ENCODE measurements at regions not wholly inside any gene's neighbourhood (a gene's known extent, or its start where the extent isn't known, plus 50 kb on each side); places are given as distances from the start of the nearest gene placed in this dataset.
"Not testable (repeated sequence)": the region's sequence is repeated elsewhere in the genome, so short reads cannot be mapped to it uniquely, and the experiment has no call there.

DNA sequence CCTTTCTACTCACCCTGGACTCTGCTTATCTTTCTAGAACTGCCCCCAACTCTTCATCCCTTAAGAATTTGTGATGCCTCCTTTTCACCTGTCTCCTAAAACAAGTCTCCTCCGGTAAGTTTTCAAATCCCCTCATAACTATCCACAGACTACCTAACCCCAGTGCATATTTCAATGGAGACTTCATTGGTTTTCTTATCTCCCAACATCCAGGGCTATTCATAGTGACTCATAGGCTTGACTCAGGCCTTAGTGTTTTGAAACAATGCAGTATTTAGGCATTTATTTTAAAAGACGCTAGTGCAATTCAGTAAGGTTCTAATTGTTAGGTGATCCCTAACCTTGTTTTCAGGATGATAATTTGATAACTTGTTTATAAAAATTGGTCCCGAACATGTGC lies 399.2 kb downstream of the CPS1 start:
- DNase-seq (ENCODE audit: low read depth in 1 of 2, low spot score in 1 of 2), result no peak

DNA sequence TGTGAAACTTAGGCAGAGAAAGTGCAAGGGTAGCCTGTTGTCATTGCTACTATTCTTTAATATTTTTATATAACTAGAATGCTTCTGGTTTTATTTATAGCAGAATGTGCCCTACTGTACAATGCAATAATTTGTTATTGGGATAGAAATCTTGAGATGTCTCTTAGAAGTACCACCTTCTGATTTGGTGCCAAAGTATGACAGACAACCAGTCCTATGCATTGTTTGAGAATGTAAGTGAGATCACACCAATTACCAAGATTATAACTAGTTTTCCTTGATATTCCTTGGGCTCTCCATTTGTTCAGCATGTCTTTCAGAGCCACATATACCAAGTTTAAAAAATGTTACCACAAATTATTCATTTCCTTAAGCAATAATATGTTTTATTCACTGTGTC lies 399.7 kb downstream of the CPS1 start:
- no peak for DNase-seq (ENCODE audit: low read depth in 1 of 2, low spot score in 1 of 2)

DNA sequence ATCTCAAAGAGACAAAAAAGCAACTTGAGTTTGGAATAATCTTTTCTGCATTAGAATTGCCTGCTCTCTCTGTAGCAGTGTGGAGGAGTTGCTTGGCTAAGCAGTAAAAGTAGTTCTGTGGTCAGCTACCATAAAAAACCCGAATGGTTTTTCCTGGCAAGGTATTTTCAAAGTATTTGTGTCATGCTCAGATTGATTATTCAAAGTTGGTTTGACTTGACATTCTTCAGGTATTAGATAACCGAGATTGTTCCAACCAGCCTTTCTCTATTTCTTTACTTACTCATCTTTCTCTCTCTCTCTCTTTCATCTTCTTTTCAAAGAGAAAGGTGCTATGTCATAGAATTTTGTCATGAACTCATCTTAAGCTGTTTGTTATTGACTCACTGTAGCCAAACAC lies 404.9 kb downstream of the CPS1 start:
- no peak for DNase-seq (ENCODE audit: low read depth in 1 of 2, low spot score in 1 of 2)

DNA sequence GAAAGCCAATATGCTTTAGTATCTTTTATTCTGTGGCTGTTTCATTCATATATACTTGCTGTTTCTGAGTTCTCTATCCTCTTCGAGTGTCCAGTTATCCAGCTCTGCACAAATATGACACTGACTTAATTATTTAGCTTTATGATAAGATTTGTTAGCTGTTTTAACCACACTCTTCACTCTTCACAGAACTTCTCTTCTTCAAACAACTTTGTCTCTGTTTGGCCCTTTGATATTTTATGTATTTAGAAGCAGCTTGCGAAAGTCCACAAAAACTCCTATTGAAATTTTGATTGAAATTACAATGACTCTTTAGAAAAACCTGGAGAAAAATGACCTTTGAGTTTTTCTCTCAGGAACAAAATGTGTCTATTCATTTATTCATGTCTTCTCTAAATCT lies 407.0 kb downstream of the CPS1 start:
- DNase-seq (ENCODE audit: low read depth in 1 of 2, low spot score in 1 of 2), result no peak

DNA sequence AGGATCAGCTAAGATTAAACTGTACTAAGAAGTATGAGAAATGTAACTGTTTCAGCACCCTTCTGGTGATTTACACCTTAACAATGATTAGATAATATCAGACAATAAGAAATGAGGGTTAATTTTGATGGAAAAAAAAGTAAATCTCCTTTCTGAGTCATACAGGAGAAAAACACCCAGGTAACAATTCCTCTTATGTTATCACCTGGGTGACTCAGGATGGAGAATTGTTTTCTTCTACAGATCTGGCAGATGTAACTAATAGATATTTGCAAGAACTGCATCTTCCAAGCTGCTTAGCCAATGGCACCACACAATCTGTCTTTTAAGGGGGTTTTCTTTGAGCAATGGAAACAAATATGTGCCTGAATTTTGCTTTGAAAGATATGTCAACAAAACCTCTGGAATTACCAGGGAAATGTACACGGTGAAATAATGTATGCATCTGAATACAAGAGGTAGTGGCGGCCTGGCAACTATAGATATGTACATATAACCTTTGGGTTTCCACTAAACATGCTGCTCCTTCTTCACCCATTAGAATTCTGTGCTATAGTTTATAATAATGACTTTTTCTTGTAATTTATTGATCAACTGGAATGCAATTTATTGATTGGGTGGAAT lies 407.9 kb downstream of the CPS1 start:
- DNase-seq (ENCODE audit: low read depth in 1 of 2, low spot score in 1 of 2), result no peak

DNA sequence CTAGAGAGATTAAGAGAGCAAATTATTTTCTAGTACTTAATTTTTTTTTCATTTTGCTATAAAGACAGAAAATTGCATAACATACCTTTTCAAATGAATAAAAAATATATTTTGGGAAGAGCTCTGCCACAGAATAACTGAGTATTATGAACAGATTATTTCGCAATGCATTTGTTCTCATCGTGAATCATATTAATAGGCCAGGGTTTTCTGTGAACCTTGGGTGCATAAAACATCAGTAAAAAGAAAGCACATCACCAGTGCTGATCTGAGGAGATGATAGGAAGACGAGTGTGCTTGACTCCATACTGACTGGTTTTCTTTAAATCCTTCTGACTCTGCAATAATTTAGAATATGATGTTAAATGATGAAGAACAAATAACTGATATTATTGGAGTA lies 409.1 kb downstream of the CPS1 start:
- DNase-seq (ENCODE audit: low read depth in 1 of 2, low spot score in 1 of 2), result no peak

DNA sequence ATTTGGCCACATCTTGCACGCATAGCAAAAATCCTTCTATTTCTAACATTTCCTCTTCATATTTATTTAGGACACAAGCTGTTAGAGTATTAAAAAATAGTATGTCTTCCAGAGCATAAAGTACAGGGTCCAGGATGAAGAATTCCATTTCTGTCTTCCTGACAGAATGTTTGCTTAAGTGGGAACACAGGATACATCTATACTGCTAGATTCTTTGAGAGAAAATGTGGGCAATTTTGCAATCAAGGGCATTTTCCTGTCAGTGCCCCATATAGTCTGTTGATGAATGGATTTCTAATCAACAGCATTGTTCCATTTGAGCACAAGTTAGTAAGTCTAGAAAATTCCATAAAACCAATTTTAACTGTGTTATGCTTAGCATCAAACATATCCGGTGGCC lies 409.9 kb downstream of the CPS1 start:
- DNase-seq (ENCODE audit: low read depth in 1 of 2, low spot score in 1 of 2), result no peak

DNA sequence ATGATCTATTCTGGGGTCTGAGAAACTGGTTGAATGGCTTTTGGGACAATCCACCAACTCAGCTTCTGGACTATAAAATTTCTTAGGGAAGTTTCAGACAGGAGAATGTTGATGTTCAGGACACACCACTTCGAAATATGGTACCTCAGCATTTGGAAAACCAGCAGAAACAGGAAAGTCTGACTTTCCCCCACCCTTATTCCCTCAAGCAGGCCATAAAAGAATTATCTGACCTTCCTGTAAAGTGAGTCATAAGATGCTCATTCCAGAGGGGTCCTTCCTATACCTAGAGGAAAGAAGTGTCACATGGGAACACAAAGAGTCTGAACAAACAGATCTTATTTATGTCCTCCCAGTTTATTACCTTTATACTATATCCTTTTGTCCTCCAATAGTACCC lies 415.0 kb downstream of the CPS1 start:
- DNase-seq (ENCODE audit: low read depth in 1 of 2, low spot score in 1 of 2), result no peak

DNA sequence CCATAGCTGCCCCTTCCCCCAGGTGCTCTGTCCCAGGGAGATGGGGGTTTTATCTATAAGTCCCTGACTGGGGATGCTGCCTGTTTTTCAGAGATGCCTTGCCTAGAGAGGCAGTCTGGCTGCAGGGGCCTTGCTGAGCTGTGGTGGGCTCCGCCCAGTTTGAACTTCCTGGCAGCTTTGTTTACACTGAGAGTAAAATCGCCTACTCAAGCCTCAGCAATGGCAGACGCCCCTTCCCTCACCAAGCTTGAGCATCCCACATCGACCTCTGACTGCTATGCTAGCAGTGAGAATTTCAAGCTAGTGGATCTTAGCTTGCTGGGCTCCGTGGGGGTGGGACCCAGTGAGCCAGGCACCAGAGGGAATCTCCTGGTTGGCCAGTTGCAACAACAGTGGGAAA lies 430.4 kb downstream of the CPS1 start:
- not testable (repeated sequence) for DNase-seq (ENCODE audit: low read depth in 1 of 2, low spot score in 1 of 2)

DNA sequence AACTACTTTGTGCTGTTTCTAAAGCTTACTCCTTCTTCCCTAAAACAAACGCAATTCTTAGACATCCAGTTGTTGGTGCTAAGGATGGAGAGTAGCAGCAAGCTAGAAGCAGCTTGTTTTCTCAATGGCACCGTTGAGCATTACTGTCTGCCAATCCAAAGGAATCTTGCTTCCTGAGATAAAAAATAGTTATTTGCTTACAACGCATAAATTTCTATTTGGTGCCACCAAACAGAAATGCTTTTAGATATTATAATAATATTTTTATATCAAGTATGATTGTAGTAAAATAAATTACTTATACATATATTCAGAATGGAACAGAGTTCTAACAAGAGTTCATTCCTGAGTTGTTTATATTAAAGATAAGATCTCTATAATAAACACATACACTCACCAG lies 434.7 kb downstream of the CPS1 start:
- DNase-seq (ENCODE audit: low read depth in 1 of 2, low spot score in 1 of 2), result no peak

DNA sequence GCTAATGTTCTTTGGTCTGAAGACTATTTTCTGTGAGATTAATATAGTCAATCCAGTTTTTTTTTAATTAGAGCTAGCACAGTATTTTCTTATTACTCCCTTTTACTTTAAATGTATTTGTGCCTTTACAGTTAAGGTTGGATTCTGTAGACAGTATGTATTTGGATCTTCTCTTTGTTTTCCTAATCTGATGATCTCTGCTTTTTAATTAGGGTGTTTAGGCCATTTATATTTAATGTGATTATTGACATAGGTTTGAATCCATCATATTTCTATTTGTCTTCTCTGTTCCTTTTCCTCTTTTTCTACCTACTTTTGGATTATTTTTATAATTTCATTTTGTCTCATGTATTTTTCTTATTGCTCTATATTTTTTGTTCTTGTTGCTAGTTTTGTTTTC lies 437.7 kb downstream of the CPS1 start:
- no peak for DNase-seq (ENCODE audit: low read depth in 1 of 2, low spot score in 1 of 2)

DNA sequence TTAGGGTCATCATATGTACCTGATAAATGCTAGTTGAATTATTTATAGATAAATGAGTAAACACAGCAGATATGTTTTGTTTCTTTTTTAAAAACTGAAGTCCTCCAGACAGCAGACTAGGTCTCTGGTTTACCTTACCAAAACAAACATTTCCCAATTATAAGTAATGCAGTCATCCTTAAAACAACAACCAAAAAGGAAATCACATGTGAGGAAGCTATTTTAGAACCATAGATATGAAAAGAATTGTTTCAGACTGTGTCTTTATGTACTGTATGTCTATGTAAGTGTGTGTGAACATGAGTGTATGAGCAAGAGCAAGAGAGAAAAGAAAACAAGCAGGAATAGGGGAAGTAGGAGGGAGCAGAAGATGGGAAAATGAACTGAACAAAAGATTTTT lies 441.0 kb downstream of the CPS1 start:
- DNase-seq (ENCODE audit: low read depth in 1 of 2, low spot score in 1 of 2), result no peak

DNA sequence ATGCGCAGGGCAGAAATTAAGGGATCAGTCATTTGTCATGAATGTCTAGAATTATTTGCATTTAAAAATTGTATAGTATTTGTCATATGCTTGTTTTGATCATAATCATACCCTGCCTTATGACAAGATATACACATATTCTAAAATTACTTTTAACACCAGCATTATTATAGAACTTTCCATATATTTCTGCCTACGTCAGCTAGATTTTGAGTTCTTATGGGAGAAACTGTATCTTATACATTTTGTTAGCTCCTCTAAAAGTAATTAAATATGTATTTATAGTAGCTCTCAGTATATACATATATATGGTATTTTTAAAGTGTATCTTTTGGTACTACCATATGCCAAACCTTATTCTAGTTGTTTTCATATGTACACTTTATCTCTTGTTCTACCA lies 441.9 kb downstream of the CPS1 start:
- DNase-seq (ENCODE audit: low read depth in 1 of 2, low spot score in 1 of 2), result no peak

DNA sequence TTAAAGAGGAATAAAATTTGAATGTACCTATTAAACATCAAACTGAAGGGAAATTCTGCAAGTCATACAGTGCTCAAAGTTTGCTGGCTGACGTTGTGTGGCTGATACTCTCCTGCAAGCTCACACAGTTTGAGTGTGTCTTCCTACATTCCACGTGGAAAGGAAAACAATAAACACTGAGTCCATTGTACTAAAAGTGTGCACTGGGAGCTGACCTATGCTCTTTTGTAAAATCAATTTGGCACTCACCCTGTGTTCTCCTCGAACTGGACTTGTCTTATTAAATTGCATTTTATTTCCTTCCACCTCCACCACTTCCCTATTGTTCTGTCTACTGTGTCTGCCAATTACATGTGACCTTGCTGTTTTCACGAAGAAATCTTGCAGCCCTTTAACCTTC lies 458.0 kb downstream of the CPS1 start:
- DNase-seq (ENCODE audit: low read depth in 1 of 2, low spot score in 1 of 2), result no peak

DNA sequence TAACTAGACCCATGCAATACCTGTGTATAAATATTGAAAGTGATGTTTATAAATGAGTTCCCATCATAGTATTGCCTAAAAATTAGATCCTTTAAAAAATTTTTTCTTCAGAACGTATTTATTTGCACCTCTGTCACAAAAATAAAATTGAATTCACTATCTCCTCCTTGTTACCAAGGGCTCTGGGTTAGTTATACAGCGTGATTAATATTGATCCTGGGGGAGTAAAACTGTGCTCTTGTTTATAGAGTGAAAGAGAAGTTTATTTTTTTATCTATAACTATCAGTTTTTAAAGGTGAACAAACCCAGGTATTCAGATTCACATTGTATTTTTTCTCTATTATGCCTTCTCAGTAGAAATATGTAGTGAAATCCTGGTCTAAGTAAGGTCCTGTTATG lies 458.5 kb downstream of the CPS1 start:
- no peak for DNase-seq (ENCODE audit: low read depth in 1 of 2, low spot score in 1 of 2)

DNA sequence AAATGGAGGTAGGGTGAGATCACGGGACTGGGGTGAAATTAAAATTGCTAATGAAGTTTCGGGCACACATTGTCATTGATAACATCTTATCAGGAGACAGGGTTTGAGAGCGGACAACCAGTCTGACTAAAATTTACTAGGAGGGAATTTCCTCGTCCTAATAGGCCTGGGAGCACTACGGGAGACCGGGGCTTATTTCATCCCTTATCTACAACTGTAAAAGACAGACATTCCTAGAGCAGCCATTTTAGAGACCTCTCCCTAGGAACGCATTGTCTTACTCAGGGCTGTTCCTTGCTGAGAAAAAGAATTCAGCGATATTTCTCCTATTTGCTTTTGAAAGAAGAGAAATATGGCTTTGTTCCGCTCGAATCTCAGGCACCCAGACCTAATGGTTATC lies 468.7 kb downstream of the CPS1 start:
- not testable (repeated sequence) for DNase-seq (ENCODE audit: low read depth in 1 of 2, low spot score in 1 of 2)

DNA sequence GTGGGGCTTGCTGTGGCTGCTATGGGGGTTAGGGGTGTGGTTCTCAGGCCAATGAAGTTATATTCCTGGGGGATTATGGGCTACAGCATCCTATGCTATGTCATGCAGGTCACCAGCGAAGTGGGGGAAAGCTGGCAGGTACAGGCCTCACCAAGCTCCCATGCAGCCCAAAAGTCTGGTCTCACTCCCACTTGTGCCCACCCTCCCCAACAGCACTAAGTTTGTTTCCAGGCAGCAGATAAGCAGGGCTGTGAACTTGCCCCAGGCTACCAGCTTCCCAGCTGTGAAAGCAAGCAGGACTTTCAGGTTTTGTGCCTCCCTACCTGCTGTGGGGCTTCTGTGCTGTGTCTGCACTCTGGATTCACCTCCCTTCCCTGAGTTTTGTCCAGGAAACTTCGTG lies 469.7 kb downstream of the CPS1 start:
- no peak for DNase-seq (ENCODE audit: low read depth in 1 of 2, low spot score in 1 of 2)

DNA sequence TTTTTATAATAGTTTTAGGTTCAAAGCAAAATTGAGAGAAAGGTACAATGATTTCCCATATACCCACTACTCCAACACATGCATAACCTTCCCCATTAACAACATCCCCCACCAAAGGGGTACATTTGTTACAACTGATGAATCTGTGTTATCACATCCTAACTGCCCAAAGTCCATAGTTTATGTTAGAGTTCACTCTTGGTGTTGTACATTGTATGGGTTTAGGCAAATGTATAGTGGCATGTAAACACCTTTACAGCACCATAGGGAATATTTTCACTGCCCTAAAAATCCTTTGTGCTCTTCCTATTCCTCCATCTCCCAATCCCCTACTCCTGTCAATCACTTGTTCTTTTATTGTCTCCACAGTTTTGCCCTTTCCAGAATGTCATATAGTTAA lies 471.6 kb downstream of the CPS1 start:
- no peak for DNase-seq (ENCODE audit: low read depth in 1 of 2, low spot score in 1 of 2)

DNA sequence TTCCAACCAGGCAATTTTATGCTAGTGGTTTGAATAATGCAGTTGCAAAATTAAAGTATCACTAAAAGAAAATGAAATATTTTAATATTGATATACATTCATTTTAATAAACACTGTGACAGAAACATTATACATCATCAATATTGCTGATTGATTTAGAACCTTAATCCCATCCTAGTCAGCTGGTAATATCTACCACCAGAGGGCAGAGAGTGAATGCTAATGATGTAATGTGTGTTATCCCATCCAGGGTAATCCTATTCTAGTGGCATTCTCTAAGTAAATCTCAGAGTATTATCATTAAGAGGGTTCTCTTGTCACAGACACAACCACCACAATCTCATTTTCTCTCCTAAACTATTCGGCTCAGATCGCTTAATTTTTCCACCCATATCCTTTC lies 477.4 kb downstream of the CPS1 start:
- no peak for DNase-seq (ENCODE audit: low read depth in 1 of 2, low spot score in 1 of 2)

DNA sequence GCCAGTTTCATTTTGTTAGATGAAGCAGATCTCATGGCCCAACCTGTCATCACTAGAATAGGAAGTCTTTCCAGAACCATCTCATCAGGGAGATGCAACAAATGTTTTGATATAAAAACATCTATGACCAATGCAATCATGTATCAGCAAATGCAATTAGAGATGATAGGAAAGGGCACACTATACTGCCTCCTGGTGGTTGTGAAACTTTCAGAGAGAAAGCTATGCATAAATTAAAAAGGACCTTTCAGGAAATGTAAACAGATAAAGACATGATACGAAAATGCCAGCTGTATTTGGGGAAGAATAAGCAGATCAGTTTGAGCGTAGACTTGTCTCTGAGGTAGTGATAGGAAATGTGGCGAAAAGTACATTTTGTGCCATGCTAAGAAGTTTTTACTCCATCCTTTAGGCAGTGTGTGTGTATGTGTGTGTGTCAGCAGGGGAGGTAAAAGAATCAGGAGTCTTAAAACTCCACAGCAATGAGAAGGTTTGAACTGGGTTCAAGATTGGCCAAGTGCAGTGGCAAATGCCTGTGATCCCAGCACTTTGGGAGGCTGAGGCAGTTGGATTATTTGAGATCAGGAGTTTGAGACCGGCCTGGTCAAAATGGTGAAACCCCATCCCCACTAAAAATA lies 479.3 kb downstream of the CPS1 start:
- DNase-seq (ENCODE audit: low read depth in 1 of 2, low spot score in 1 of 2), result no peak

DNA sequence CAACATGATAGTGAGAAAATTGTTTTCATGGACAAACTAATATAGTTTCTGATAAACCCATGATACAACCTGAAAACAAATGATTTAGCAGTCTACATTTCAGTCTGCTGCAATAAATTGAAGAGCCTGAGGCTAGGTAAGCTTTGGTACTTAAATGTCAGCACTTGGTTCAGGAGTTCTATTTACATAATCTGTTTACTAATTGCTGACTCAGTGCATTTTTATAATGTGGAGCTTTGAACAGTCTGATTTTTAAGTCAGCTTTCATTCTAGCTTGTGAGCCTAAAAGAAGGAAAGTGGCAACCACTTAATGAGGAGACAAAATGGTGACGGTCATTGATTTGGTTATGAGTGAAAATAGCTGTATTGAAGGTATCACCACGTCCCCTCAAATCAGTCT lies 488.6 kb downstream of the CPS1 start:
- DNase-seq (ENCODE audit: low read depth in 1 of 2, low spot score in 1 of 2), result no peak

DNA sequence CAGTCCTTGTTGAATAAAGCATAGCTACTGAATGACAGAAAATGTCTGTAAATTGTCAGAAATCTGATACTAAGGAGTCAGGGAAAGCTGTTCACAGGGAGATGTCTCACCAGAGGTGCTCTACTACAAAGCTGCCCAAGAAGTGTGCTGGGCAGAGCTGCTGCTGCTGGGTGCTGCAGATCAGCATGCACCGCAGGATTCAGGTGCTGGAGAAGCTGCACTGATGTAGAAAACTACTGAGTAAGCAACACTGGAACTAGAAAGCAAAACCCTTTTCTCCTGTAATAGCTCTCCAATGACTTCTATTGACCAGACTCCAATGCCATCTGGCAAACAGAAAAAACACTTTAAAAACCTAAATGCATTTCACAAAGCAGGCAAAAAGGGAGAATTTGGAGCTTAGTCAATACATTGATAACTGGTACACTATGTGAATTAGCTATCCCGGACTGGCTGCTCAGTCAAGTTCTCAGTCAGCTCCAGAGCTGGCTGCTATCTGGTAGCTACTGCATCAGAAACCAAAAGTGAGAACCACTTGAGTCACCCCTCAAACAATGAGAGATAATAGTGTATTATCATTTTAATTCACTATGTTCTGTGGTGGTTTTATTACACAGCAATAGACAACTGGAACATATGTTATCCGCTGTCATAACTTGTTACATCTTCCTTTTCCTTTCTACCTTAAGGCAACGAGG lies 493.1 kb downstream of the CPS1 start:
- no peak for DNase-seq (ENCODE audit: low read depth in 1 of 2, low spot score in 1 of 2)

DNA sequence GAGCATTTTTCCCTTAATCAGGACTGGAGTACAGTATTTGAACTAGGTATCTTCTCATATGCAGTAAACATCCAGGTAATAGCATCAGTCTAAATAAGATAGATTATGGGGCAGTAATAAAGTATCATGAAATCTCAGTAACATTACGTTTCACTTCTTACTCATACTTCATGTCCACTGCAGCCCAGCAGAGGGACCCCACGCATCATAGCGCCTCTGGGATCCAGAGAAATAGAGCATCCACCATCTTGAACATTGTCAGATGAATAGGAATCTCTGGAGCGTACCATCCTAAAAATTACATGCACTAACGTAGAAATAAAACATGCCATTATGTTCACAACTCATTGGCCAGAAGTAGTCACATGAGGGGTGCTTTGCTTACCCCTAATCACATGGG lies 499.0 kb downstream of the CPS1 start:
- DNase-seq (ENCODE audit: low read depth in 1 of 2, low spot score in 1 of 2), result no peak
